ENCODE measurements at regions not wholly inside any gene's neighbourhood (a gene's known extent, or its start where the extent isn't known, plus 50 kb on each side); places are given as distances from the start of the nearest gene placed in this dataset.
"Not testable (repeated sequence)": the region's sequence is repeated elsewhere in the genome, so short reads cannot be mapped to it uniquely, and the experiment has no call there.

GRCh38 chr1:93771843-93772242, 90.2 kb upstream of the BCAR3 start:
- no peak for DNase-seq

GRCh38 chr1:93770640-93771039, 89.0 kb upstream of the BCAR3 start:
- no peak for DNase-seq

GRCh38 chr1:93769777-93770176, 88.1 kb upstream of the BCAR3 start:
- DNase-seq = no peak

GRCh38 chr1:93768380-93768863, 86.8 kb upstream of the BCAR3 start:
- no peak for DNase-seq

- DNase-seq = no peak
These were observed 84.8 kb upstream of the BCAR3 start for GRCh38 chr1:93766451-93766850.

- no peak for DNase-seq
These were observed 83.5 kb upstream of the BCAR3 start for GRCh38 chr1:93765099-93765498.

- DNase-seq = peak in 2 of 6 experiments; percentile 8 to 19
These were observed 82.7 kb upstream of the BCAR3 start for GRCh38 chr1:93764366-93764750.

GRCh38 chr1:93763704-93764365, 82.2 kb upstream of the BCAR3 start:
- DNase-seq = no peak

GRCh38 chr1:93758842-93759515, 77.3 kb upstream of the BCAR3 start:
- no peak for DNase-seq

GRCh38 chr1:93757256-93758036, 75.8 kb upstream of the BCAR3 start:
- DNase-seq = no peak

- no peak for DNase-seq
These were observed 75.0 kb upstream of the BCAR3 start for GRCh38 chr1:93756657-93757056.

GRCh38 chr1:93755251-93755715, 73.6 kb upstream of the BCAR3 start:
- not testable (repeated sequence) for DNase-seq

- DNase-seq = no peak
These were observed 72.4 kb upstream of the BCAR3 start for GRCh38 chr1:93753791-93754763.

- no peak for DNase-seq
These were observed 70.0 kb upstream of the BCAR3 start for GRCh38 chr1:93751377-93752250.

- no peak for DNase-seq
These were observed 69.3 kb upstream of the BCAR3 start for GRCh38 chr1:93750955-93751354.

- peak in 1 of 6 experiments; percentile 1 for DNase-seq
These were observed 68.3 kb upstream of the BCAR3 start for GRCh38 chr1:93749894-93750301.

GRCh38 chr1:93749487-93749886, 67.8 kb upstream of the BCAR3 start:
- no peak for DNase-seq

- DNase-seq = no peak
These were observed 64.6 kb upstream of the BCAR3 start for GRCh38 chr1:93746021-93746812.

- DNase-seq = no peak
These were observed 62.8 kb upstream of the BCAR3 start for GRCh38 chr1:93744299-93744988.

- DNase-seq = no peak
These were observed 61.8 kb upstream of the BCAR3 start for GRCh38 chr1:93743465-93743864.

Measured in stimulated activated naive CD4-positive, alpha-beta T cell (primary cell).